Left lobe of liver (tissue), 2 donors: ENCODE measurements at regions not wholly inside any gene's neighbourhood (a gene's known extent, or its start where the extent isn't known, plus 50 kb on each side); places are given as distances from the start of the nearest gene placed in this dataset.
A peak's percentile ranks its signal among the peaks of the same experiment; 100 is the strongest.

Source experiments
- ATAC-seq: fragments of 200-7000 bp; cut with Tn5 transposase; one replicate; pipeline ENCODE4 v1.9.1; 2020; ENCODE audit warnings: mild to moderate bottlenecking, moderate library complexity
- DNase-seq: peaks from one replicate; pipeline ENCODE4 v3.0.0-alpha.2; 2020; ENCODE audit warnings: low spot score
- donor health status: DM: no; HTN: no; CAD: no; lungs with moderate emphysema.
- donor health status: DM: no; HTN: yes; CAD: no.

GRCh38 chr2:18104595-18105224, 226.2 kb downstream of the KCNS3 start:
- DNase-seq = no peak
- ATAC-seq = peak; percentile 88

GRCh38 chr2:18096836-18097405, 218.5 kb downstream of the KCNS3 start:
- ATAC-seq = no peak
- no peak for DNase-seq

GRCh38 chr2:18094277-18094676, 215.8 kb downstream of the KCNS3 start:
- DNase-seq = no peak

GRCh38 chr2:18093196-18093595, 214.7 kb downstream of the KCNS3 start:
- no peak for ATAC-seq

More at GRCh38 chr2:18094277-18094676, 215.8 kb downstream of the KCNS3 start:
- no peak for ATAC-seq

GRCh38 chr2:18092760-18093159, 214.3 kb downstream of the KCNS3 start:
- ATAC-seq (no peak), DNase-seq (no peak)

More at GRCh38 chr2:18093196-18093595, 214.7 kb downstream of the KCNS3 start:
- no peak for DNase-seq

- ATAC-seq (no peak), DNase-seq (no peak)
These were observed 207.1 kb downstream of the KCNS3 start for GRCh38 chr2:18085593-18085992.

- ATAC-seq = no peak
- DNase-seq = no peak
These were observed 205.9 kb downstream of the KCNS3 start for GRCh38 chr2:18084376-18084775.

- ATAC-seq = no peak
- DNase-seq = no peak
These were observed 205.3 kb downstream of the KCNS3 start for GRCh38 chr2:18083806-18084205.

- DNase-seq (no peak), ATAC-seq (no peak)
These were observed 199.7 kb downstream of the KCNS3 start for GRCh38 chr2:18078216-18078615.

GRCh38 chr2:18077704-18078103, 199.2 kb downstream of the KCNS3 start:
- DNase-seq (no peak), ATAC-seq (no peak)

- ATAC-seq (no peak), DNase-seq (no peak)
These were observed 198.8 kb downstream of the KCNS3 start for GRCh38 chr2:18077231-18077630.

GRCh38 chr2:18074476-18074875, 196.0 kb downstream of the KCNS3 start:
- DNase-seq = no peak
- no peak for ATAC-seq

GRCh38 chr2:18073601-18074000, 195.1 kb downstream of the KCNS3 start:
- ATAC-seq (no peak), DNase-seq (no peak)

GRCh38 chr2:18067588-18068384, 189.3 kb downstream of the KCNS3 start:
- ATAC-seq = no peak

GRCh38 chr2:18066894-18067293, 188.4 kb downstream of the KCNS3 start:
- DNase-seq = no peak
- ATAC-seq = no peak

More at GRCh38 chr2:18067588-18068384, 189.3 kb downstream of the KCNS3 start:
- DNase-seq = no peak

- ATAC-seq = no peak
These were observed 187.6 kb downstream of the KCNS3 start for GRCh38 chr2:18066066-18066465.

GRCh38 chr2:18065249-18065648, 186.8 kb downstream of the KCNS3 start:
- no peak for DNase-seq
- no peak for ATAC-seq

More at GRCh38 chr2:18066066-18066465, 187.6 kb downstream of the KCNS3 start:
- no peak for DNase-seq

- DNase-seq (no peak), ATAC-seq (no peak)
These were observed 185.5 kb downstream of the KCNS3 start for GRCh38 chr2:18063826-18064470.

GRCh38 chr2:18062892-18063291, 184.4 kb downstream of the KCNS3 start:
- ATAC-seq (no peak), DNase-seq (no peak)

- no peak for ATAC-seq
These were observed 183.2 kb downstream of the KCNS3 start for GRCh38 chr2:18061717-18062116.

GRCh38 chr2:18057657-18058056, 179.2 kb downstream of the KCNS3 start:
- DNase-seq (no peak), ATAC-seq (no peak)

More at GRCh38 chr2:18061717-18062116, 183.2 kb downstream of the KCNS3 start:
- DNase-seq = no peak
